ENCODE measurements at regions not wholly inside any gene's neighbourhood (a gene's known extent, or its start where the extent isn't known, plus 50 kb on each side); places are given as distances from the start of the nearest gene placed in this dataset.

DNA sequence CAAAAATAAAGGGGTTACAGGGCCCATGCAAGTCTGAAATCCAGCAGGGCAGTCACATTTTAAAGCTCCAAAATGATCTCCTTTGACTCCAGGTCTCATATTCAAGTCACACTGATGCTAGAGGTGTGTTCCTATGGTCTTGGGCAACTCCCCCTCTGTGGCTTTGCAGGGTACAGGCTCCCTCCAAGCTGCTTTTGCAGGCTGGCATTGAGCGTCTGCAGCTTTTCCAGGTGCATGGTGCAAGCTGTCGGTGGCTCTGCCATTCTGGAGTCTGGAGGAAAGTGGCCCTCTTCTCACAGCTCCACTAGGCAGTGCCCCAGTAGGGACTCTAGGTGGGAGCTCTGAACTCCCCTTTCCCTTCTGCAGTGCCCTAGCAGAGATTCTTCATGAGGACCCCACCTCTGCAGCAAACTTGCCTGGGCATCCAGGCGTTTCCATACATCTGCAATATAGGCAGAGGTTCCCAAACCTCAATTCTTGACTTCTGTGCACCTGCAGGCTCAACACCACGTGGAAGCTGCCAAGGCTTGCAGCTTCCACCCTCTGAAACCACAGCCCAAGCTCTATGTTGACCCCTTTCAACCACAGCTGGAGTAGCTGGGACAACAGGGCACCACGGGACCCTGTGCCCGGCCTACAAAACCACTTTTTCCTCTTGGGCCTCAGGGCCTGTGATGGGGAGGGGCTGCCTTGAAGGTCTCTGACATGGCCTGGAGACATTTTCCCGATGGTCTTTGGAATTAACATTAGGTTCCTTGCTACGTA, 80.1 kb upstream of the PLSCR5 start:
- H3K27ac Mint-ChIP-seq, result no peak overlapping the region
- H3K9me3 Mint-ChIP-seq, result peaks cover 6% of the 10 kb centered on the region
- CTCF ChIA-PET, result no interaction called here

GRCh38 chr3:146682171-146682570, 77.0 kb upstream of the PLSCR5 start:
- H3K27ac Mint-ChIP-seq, result no peak overlapping the region
- ATAC-seq (no peak), DNase-seq (ENCODE audit: low spot score) (no peak)
- H3K4me1 Mint-ChIP-seq, result 0 out of 2 replicates have a peak, but pooled peaks cover 3% of the 10 kb centered on the region
- peaks cover 6% of the 10 kb centered on the region for H3K9me3 Mint-ChIP-seq
- H3K4me3 Mint-ChIP-seq, result no peak overlapping the region
- no peaks in the 10 kb centered on the region for H3K27me3 Mint-ChIP-seq (ENCODE audit: low read depth)
- H3K36me3 Mint-ChIP-seq, result no peaks in the 10 kb centered on the region; the same call in 1 of the 2 replicates
- CTCF ChIA-PET, result no interaction called here
- POLR2A ChIA-PET, result no interaction called here
- TF ChIP-seq FOXK1 (CRISPR knock-in tag; IDR thresholded peaks at IDR 0.05) (no peak), NFYB (CRISPR knock-in tag; conservative IDR thresholded peaks at IDR 0.05; ENCODE audit: low read depth) (no peak), SMAD3 (CRISPR knock-in tag; IDR thresholded peaks at IDR 0.05; ENCODE audit: borderline replicate concordance) (no peak), RELA (CRISPR knock-in tag; IDR thresholded peaks at IDR 0.05; ENCODE audit: borderline replicate concordance) (no peak), TP53 (CRISPR knock-in tag; IDR thresholded peaks at IDR 0.05) (no peak), HMGA2 (CRISPR knock-in tag; IDR thresholded peaks at IDR 0.05) (no peak), ATF3 (CRISPR knock-in tag; conservative IDR thresholded peaks at IDR 0.05) (no peak), TEAD1 (CRISPR knock-in tag; IDR thresholded peaks at IDR 0.05) (no peak), ZBTB43 (CRISPR knock-in tag; IDR thresholded peaks at IDR 0.05) (no peak), GTF2I (CRISPR knock-in tag; conservative IDR thresholded peaks at IDR 0.05) (no peak)
- TF ChIP-seq, protein P1, sequence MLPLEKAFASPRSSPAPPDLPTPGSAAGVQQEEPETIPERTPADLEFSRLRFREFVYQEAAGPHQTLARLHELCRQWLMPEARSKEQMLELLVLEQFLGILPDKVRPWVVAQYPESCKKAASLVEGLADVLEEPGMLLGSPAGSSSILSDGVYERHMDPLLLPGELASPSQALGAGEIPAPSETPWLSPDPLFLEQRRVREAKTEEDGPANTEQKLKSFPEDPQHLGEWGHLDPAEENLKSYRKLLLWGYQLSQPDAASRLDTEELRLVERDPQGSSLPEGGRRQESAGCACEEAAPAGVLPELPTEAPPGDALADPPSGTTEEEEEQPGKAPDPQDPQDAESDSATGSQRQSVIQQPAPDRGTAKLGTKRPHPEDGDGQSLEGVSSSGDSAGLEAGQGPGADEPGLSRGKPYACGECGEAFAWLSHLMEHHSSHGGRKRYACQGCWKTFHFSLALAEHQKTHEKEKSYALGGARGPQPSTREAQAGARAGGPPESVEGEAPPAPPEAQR (CRISPR knock-in tag; IDR thresholded peaks at IDR 0.05), result no peak
- TF ChIP-seq, protein P2, sequence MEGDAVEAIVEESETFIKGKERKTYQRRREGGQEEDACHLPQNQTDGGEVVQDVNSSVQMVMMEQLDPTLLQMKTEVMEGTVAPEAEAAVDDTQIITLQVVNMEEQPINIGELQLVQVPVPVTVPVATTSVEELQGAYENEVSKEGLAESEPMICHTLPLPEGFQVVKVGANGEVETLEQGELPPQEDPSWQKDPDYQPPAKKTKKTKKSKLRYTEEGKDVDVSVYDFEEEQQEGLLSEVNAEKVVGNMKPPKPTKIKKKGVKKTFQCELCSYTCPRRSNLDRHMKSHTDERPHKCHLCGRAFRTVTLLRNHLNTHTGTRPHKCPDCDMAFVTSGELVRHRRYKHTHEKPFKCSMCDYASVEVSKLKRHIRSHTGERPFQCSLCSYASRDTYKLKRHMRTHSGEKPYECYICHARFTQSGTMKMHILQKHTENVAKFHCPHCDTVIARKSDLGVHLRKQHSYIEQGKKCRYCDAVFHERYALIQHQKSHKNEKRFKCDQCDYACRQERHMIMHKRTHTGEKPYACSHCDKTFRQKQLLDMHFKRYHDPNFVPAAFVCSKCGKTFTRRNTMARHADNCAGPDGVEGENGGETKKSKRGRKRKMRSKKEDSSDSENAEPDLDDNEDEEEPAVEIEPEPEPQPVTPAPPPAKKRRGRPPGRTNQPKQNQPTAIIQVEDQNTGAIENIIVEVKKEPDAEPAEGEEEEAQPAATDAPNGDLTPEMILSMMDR (IDR thresholded peaks at IDR 0.05), result no peak

More for the DNA sequence above, 80.1 kb upstream of the PLSCR5 start:
- DNase-seq (ENCODE audit: low spot score) (no peak), ATAC-seq (no peak)
- Mint-ChIP-seq H3K27me3 (ENCODE audit: low read depth) (no peaks in the 10 kb centered on the region), H3K36me3 (no peaks in the 10 kb centered on the region; the same call in 1 of the 2 replicates), H3K4me3 (no peak overlapping the region), H3K4me1 (0 out of 2 replicates have a peak, but pooled peaks cover 3% of the 10 kb centered on the region)
- TF ChIP-seq, protein P3, sequence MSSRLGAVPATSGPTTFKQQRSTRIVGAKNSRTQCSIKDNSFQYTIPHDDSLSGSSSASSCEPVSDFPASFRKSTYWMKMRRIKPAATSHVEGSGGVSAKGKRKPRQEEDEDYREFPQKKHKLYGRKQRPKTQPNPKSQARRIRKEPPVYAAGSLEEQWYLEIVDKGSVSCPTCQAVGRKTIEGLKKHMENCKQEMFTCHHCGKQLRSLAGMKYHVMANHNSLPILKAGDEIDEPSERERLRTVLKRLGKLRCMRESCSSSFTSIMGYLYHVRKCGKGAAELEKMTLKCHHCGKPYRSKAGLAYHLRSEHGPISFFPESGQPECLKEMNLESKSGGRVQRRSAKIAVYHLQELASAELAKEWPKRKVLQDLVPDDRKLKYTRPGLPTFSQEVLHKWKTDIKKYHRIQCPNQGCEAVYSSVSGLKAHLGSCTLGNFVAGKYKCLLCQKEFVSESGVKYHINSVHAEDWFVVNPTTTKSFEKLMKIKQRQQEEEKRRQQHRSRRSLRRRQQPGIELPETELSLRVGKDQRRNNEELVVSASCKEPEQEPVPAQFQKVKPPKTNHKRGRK (CRISPR knock-in tag; IDR thresholded peaks at IDR 0.05; ENCODE audit: borderline replicate concordance), result no peak
- TF ChIP-seq GTF2I (CRISPR knock-in tag; conservative IDR thresholded peaks at IDR 0.05) (no peak), ELF4 (CRISPR knock-in tag; IDR thresholded peaks at IDR 0.05; ENCODE audit: low read depth) (no peak), NFE2L1 (CRISPR knock-in tag; IDR thresholded peaks at IDR 0.05) (no peak), USF1 (CRISPR knock-in tag; IDR thresholded peaks at IDR 0.05) (no peak), ETV6 (CRISPR knock-in tag; IDR thresholded peaks at IDR 0.05) (no peak), ZNF219 (CRISPR knock-in tag; IDR thresholded peaks at IDR 0.05; ENCODE audit: borderline replicate concordance) (no peak), FOXJ3 (CRISPR knock-in tag; IDR thresholded peaks at IDR 0.05; ENCODE audit: borderline replicate concordance) (no peak)
- TF ChIP-seq, protein P4, sequence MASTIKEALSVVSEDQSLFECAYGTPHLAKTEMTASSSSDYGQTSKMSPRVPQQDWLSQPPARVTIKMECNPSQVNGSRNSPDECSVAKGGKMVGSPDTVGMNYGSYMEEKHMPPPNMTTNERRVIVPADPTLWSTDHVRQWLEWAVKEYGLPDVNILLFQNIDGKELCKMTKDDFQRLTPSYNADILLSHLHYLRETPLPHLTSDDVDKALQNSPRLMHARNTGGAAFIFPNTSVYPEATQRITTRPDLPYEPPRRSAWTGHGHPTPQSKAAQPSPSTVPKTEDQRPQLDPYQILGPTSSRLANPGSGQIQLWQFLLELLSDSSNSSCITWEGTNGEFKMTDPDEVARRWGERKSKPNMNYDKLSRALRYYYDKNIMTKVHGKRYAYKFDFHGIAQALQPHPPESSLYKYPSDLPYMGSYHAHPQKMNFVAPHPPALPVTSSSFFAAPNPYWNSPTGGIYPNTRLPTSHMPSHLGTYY (CRISPR knock-in tag; IDR thresholded peaks at IDR 0.05), result no peak
- TF ChIP-seq, protein P5, sequence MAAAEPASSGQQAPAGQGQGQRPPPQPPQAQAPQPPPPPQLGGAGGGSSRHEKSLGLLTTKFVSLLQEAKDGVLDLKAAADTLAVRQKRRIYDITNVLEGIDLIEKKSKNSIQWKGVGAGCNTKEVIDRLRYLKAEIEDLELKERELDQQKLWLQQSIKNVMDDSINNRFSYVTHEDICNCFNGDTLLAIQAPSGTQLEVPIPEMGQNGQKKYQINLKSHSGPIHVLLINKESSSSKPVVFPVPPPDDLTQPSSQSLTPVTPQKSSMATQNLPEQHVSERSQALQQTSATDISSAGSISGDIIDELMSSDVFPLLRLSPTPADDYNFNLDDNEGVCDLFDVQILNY (CRISPR knock-in tag; IDR thresholded peaks at IDR 0.05), result no peak
- TF ChIP-seq, protein P6, sequence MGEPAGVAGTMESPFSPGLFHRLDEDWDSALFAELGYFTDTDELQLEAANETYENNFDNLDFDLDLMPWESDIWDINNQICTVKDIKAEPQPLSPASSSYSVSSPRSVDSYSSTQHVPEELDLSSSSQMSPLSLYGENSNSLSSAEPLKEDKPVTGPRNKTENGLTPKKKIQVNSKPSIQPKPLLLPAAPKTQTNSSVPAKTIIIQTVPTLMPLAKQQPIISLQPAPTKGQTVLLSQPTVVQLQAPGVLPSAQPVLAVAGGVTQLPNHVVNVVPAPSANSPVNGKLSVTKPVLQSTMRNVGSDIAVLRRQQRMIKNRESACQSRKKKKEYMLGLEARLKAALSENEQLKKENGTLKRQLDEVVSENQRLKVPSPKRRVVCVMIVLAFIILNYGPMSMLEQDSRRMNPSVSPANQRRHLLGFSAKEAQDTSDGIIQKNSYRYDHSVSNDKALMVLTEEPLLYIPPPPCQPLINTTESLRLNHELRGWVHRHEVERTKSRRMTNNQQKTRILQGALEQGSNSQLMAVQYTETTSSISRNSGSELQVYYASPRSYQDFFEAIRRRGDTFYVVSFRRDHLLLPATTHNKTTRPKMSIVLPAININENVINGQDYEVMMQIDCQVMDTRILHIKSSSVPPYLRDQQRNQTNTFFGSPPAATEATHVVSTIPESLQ (CRISPR knock-in tag; IDR thresholded peaks at IDR 0.05), result no peak
- POLR2A ChIA-PET, result no interaction called here

All from WTC11 (cell line).